Kidney epithelial cell (primary cell): ENCODE measurements at regions not wholly inside any gene's neighbourhood (a gene's known extent, or its start where the extent isn't known, plus 50 kb on each side); places are given as distances from the start of the nearest gene placed in this dataset.

Experiments used
- DNase-seq: peaks from one replicate; pipeline ENCODE4 v3.0.0-alpha.2; 2010; ENCODE audit warnings: low read depth
- H3K27me3 ChIP-seq: 2 replicates; pipeline ENCODE4 v1.6.0; 2011; ENCODE audit warnings: low read length; ENCODE audit not compliant: control insufficient read depth, insufficient read depth
- H3K36me3 ChIP-seq: 2 replicates; pipeline ENCODE4 v1.5.1; 2011; ENCODE audit warnings: low read length; ENCODE audit not compliant: control insufficient read depth, insufficient read depth
- H3K4me3 ChIP-seq: 2 replicates; pipeline ENCODE4 v1.5.1; 2011; ENCODE audit warnings: low read depth, mild to moderate bottlenecking, control low read depth, low read length
- CTCF ChIP-seq: IDR thresholded peaks from 2 replicates; pipeline ENCODE4 v1.5.1; 2011; ENCODE audit warnings: mild to moderate bottlenecking, moderate library complexity, low read length, control low read depth, inconsistent platforms; ENCODE audit not compliant: insufficient read depth, poor library complexity, severe bottlenecking

DNA sequence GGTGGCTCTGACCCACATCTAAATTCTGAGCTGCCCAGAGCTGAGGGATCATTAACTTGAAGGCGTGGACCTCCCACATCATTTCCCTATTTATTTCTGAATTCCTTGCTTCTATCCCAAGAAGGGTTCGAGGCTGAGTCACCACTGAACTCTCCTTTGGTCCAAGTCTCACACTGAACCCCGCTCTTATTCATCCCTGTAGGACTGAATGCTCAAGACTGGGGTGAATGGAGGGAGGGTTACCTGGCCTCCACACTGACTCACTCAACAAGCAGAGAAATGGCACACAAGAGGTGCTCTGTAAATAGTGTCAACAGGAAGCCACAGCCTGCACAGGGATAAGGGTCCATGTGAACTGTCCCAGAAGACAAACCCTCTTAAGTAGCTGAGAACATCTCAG, 79.1 kb upstream of the FSTL4 start:
- Histone ChIP-seq H3K36me3 (no peaks in the 10 kb centered on the region), H3K4me3 (no peak overlapping the region), H3K27me3 (no peaks in the 10 kb centered on the region)
- no peak for DNase-seq
- TF ChIP-seq CTCF: no peak

GRCh38 chr5:133690746-133691145, 78.4 kb upstream of the FSTL4 start:
- TF ChIP-seq CTCF: no peak
- no peaks in the 10 kb centered on the region for H3K27me3 ChIP-seq
- H3K36me3 ChIP-seq: no peaks in the 10 kb centered on the region
- no peak for DNase-seq
- no peak overlapping the region for H3K4me3 ChIP-seq

DNA sequence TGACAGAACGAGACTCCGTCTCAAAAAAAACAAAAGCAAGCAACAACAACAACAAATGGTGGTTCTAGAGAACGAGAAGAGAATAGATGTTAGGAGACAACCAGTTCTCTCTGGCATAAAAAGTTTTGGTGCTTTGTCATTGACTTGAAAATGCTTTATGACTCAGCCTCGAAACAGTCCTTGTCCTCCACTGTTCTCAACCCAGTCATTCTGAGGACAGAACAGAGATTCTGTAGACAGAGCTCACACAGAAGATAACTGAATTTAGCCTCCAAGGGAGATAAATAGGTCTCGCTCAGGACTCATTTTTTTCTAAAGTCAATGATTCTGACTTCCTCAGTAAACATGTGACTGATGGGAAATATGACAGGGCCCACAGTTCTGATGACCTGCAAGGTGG, 76.0 kb upstream of the FSTL4 start:
- TF ChIP-seq CTCF: no peak
- no peaks in the 10 kb centered on the region for H3K36me3 ChIP-seq
- no peak for DNase-seq
- peaks cover 7% of the 10 kb centered on the region for H3K27me3 ChIP-seq
- no peak overlapping the region for H3K4me3 ChIP-seq

DNA sequence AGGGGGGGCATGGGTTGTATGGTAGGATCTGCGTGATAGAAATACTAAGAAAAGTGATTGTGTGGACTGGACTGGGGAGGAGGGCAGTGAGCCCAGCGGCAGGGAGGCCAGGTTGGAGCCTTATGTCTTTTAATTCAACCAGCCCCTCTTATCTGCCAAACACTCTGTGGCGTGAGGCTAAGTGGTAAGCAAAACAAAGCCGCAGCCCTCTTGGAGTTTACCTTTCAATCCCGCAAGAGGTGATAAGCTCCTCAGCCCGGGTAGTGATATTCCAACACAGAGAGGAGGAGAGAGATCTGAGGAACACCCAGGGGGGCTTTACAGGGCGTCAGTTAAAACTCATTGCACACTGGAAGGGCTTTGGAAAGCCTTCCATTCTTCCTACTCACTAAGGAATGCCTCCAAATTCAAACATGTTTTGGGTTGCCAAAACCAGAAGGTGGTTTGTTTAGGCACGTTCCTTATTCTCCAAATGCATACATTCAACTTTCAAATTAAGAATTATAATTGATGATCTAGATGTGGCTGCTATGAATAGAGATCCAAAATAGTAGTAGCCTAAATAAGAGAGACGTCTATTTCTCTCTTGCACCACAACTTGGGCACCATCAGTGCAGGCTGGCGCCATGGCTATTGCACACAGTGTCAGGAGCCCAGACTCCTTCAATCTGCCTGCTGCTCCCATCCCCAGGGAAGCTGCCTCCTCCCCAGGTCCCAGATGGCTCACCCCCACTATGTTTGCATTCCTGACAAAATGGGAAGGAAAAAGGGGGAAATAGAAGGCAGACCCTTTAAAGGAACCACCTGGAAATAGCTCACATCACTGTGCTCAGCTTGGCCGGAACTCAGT, 75.1 kb upstream of the FSTL4 start:
- TF ChIP-seq CTCF: no peak
- H3K27me3 ChIP-seq: peaks cover 9% of the 10 kb centered on the region
- H3K4me3 ChIP-seq: no peak overlapping the region
- H3K36me3 ChIP-seq: no peaks in the 10 kb centered on the region
- DNase-seq: no peak

- Histone ChIP-seq H3K4me3 (no peak overlapping the region), H3K27me3 (peaks cover 10% of the 10 kb centered on the region), H3K36me3 (no peaks in the 10 kb centered on the region)
- no peak for DNase-seq
- TF ChIP-seq CTCF: no peak
Observed at GRCh38 chr5:133686566-133686965, 74.2 kb upstream of the FSTL4 start.
